Endothelial cell of umbilical vein (primary cell): ENCODE measurements at regions not wholly inside any gene's neighbourhood (a gene's known extent, or its start where the extent isn't known, plus 50 kb on each side); places are given as distances from the start of the nearest gene placed in this dataset.

ENCODE experiments used
- BruUV-seq: library from RNA; stranded (reverse); fragments of 400-500 nt; replicated peaks from 2 replicates; lab custom pipeline; 2021; lab: Mats Ljungman, UMichigan
- CTCF ChIA-PET: fragments of 300-600, 350-600 bp; sonication (Branson Sonifier 250); formaldehyde crosslinking; loops from one replicate; lab custom pipeline; 2021; ENCODE audit warnings: antibody characterized with exemption, inconsistent platforms; lab: Charles Lee
- POLR2A ChIA-PET: fragments of 300-600, 350-600 bp; sonication (Branson Sonifier 250); formaldehyde crosslinking; loops from one replicate; lab custom pipeline; 2021; ENCODE audit warnings: antibody characterized with exemption, inconsistent platforms; lab: Charles Lee
- DNase-seq: peaks from one replicate; pipeline ENCODE4 v3.0.0-alpha.2; 2011; ENCODE audit warnings: low read depth, low spot score
- FAIRE-seq: peaks from 2 replicates; lab custom pipeline; 2011; peaks lifted over from hg19 to GRCh38; lab: Jason Lieb, UNC
- H2AFZ ChIP-seq: 2 replicates; pipeline ENCODE4 v1.6.0; 2012; ENCODE audit warnings: low read depth, low read length, control low read depth, inconsistent platforms
- H3K27ac ChIP-seq: 2 replicates; pipeline ENCODE4 v1.5.1; 2011; ENCODE audit warnings: low read depth, mild to moderate bottlenecking, control low read depth, low read length, moderate library complexity; ENCODE audit not compliant: insufficient read depth
- H3K27me3 ChIP-seq, 2 experiments: 2 replicates each; pipeline versions ENCODE4 v1.6.0 to v1.6.1; 2011; ENCODE audit warnings: low read length in 2 of 2, mixed read lengths in 1 of 2; ENCODE audit not compliant: control insufficient read depth in 2 of 2, insufficient read depth in 2 of 2
- H3K36me3 ChIP-seq, 2 experiments: 2 replicates in 1 of 2; 3 replicates in 1 of 2; pipeline ENCODE4 v1.5.1; 2011; ENCODE audit warnings: low read length in 2 of 2, mild to moderate bottlenecking in 1 of 2, moderate library complexity in 1 of 2; ENCODE audit not compliant: control insufficient read depth in 2 of 2, insufficient read depth in 2 of 2; ENCODE audit errors: extremely low read depth in 1 of 2
- H3K4me1 ChIP-seq: 3 replicates; pipeline ENCODE4 v1.5.1; 2011; ENCODE audit warnings: mild to moderate bottlenecking, low read length; ENCODE audit not compliant: control insufficient read depth, insufficient read depth; ENCODE audit errors: extremely low read depth
- H3K4me2 ChIP-seq: 2 replicates; pipeline ENCODE4 v1.6.1; 2011; ENCODE audit warnings: low read length, control low read depth, mixed read lengths; ENCODE audit not compliant: insufficient read depth
- H3K4me3 ChIP-seq, 3 experiments: fragments of 200-600 bp in 1 of 3; sonication (generic), shearing (Covaris generic) in 1 of 3; replicated peaks in 1 of 3; 2 replicates each; pipeline ENCODE4 v1.5.1; 2011 to 2016; ENCODE audit warnings: control low read depth in 3 of 3, low read length in 3 of 3, mild to moderate bottlenecking in 2 of 3, inconsistent platforms in 1 of 3, low read depth in 1 of 3, moderate library complexity in 1 of 3; ENCODE audit not compliant: insufficient read depth in 1 of 3
- H3K79me2 ChIP-seq: 2 replicates; pipeline ENCODE4 v1.6.0; 2012; ENCODE audit warnings: low read length, inconsistent platforms; ENCODE audit not compliant: control insufficient read depth, insufficient read depth
- H3K9ac ChIP-seq: replicated peaks from 2 replicates; pipeline ENCODE3; 2011; ENCODE audit warnings: low read length, control low read depth; ENCODE audit not compliant: insufficient read depth; ENCODE audit errors: extremely low read depth
- H3K9me1 ChIP-seq: replicated peaks from 3 replicates; pipeline ENCODE4 v1.6.0; 2011; ENCODE audit warnings: mild to moderate bottlenecking, low read length; ENCODE audit not compliant: control insufficient read depth, insufficient read depth; ENCODE audit errors: extremely low read depth
- H3K9me3 ChIP-seq: replicated peaks from 2 replicates; pipeline ENCODE4 v1.5.1; 2012; ENCODE audit warnings: low read length, inconsistent platforms; ENCODE audit not compliant: control insufficient read depth, insufficient read depth
- H4K20me1 ChIP-seq: replicated peaks from 2 replicates; pipeline ENCODE3; 2011; ENCODE audit warnings: mild to moderate bottlenecking, low read length; ENCODE audit not compliant: control insufficient read depth, insufficient read depth; ENCODE audit errors: extremely low read depth
- EZH2 ChIP-seq: IDR thresholded peaks from 2 replicates; pipeline ENCODE4 v1.6.1; 2012; ENCODE audit warnings: borderline replicate concordance, low read depth, mild to moderate bottlenecking, moderate library complexity, low read length, inconsistent platforms; ENCODE audit not compliant: severe bottlenecking
- FOS ChIP-seq: IDR thresholded peaks from 2 replicates; pipeline ENCODE4 v1.6.1; 2011; ENCODE audit warnings: mild to moderate bottlenecking, low read length, moderate library complexity, borderline replicate concordance; ENCODE audit not compliant: insufficient read depth
- GATA2 ChIP-seq: IDR thresholded peaks from 2 replicates; pipeline ENCODE4 v1.7.0; 2011; ENCODE audit warnings: low read depth, mild to moderate bottlenecking, moderate library complexity, mixed read lengths, low read length; ENCODE audit not compliant: insufficient read length, insufficient read depth
- JUN ChIP-seq: IDR thresholded peaks from 2 replicates; pipeline ENCODE4 v1.6.1; 2011; ENCODE audit warnings: borderline replicate concordance, low read depth; ENCODE audit not compliant: insufficient read length, insufficient read depth
- MYC ChIP-seq: IDR thresholded peaks from one replicate; pipeline ENCODE4 v1.6.1; 2011; ENCODE audit warnings: mild to moderate bottlenecking, low read depth, low read length
- POLR2A ChIP-seq: IDR thresholded peaks from 2 replicates; pipeline ENCODE4 v1.6.1; 2012; ENCODE audit warnings: low read depth, mild to moderate bottlenecking, control low read depth, low read length
- POLR2AphosphoS5 ChIP-seq: IDR thresholded peaks from 2 replicates; pipeline ENCODE4 v1.6.1; 2012; ENCODE audit warnings: low read depth, mild to moderate bottlenecking, control low read depth, low read length, moderate library complexity; ENCODE audit not compliant: insufficient read depth
- dilution Hi-C: fragments of 300-500 bp; cut with MboI; formaldehyde crosslinking; loops from one replicate; pipeline ENCODE4 v1.15.0; 2019; ENCODE audit warnings: low sequenced_read_pairs; ENCODE audit not compliant: extremely low pct_ligation_motif_present
- intact Hi-C: fragments of 100-400 bp; cut with micrococcal nuclease; formaldehyde crosslinking; loops from one replicate; pipeline ENCODE4 v1.10.0; 2022
- TF ChIP-seq, protein P1 (sequence below), 2 donors: IDR thresholded peaks; 1 replicate in 1 of 2; 2 replicates in 1 of 2; pipeline ENCODE4 v1.5.1; 2011; ENCODE audit warnings: low read length in 2 of 2, mild to moderate bottlenecking in 2 of 2, moderate library complexity in 2 of 2, control low read depth in 1 of 2, inconsistent platforms in 1 of 2, low read depth in 1 of 2; ENCODE audit not compliant: insufficient read depth in 1 of 2; ENCODE audit errors: extremely low read depth in 1 of 2
- TF ChIP-seq, protein P2 (sequence below): IDR thresholded peaks from 2 replicates; pipeline ENCODE4 v1.6.1; 2011; ENCODE audit not compliant: insufficient read depth, insufficient read length

DNA sequence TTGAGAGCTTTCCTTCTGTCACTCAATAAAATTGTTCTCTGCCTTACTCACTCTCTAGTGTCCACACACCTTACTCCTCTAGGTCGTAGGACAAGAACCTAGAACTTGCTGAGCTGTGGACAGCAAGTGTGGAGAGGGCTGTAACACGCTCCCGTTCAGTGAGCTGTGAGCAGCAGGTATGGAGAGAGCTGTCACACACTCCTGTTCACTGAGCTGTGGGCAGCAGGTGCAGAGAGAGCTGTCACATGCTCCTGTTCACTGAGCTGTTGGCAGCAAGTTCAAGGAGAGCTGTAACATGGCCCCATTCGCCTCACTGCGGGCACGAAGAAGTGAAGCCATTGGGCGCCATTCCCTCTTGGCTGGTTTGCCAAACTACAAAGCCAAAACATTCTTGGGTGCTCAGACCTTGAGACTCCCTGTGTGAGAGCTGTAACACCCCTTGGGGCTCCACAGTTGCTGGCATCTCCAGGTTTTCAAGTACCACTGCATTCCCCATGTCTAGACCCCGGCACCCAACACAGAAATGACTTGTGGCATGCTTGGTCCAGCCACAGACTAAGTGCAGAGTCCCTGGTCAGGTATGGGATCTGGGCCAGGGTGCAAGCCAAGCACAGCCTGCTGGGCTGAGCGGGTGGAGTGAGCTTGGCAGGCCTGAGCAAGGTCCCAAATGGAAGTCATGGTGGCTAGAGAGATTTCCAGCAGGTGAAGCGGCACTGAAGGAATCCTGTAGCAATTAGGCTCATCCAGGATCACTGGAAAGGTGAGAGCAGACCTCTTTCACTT, 608.0 kb upstream of the CDH8 start:
- intact Hi-C loops = no loop called here
- Histone ChIP-seq H4K20me1 (no peaks in the 10 kb centered on the region), H3K4me3 (no peak overlapping the region), H3K9me1 (no peaks in the 10 kb centered on the region), H3K9ac (no peak overlapping the region), H3K27ac (no peak overlapping the region), H3K4me2 (no peak overlapping the region), H3K27me3 (no peaks in the 10 kb centered on the region), H3K4me1 (no peaks in the 10 kb centered on the region), H2AFZ (no peak overlapping the region), H3K79me2 (no peaks in the 10 kb centered on the region), H3K36me3 (no peaks in the 10 kb centered on the region), H3K9me3 (peaks cover 5% of the 10 kb centered on the region)
- DNase-seq (no peak), FAIRE-seq (no peak)
- BruUV-seq = no TSS peak
- TF ChIP-seq GATA2 (no peak), EZH2 (no peak), FOS (no peak), MYC (no peak), JUN (no peak), POLR2A (no peak), POLR2AphosphoS5 (no peak)
- TF ChIP-seq, protein P1, sequence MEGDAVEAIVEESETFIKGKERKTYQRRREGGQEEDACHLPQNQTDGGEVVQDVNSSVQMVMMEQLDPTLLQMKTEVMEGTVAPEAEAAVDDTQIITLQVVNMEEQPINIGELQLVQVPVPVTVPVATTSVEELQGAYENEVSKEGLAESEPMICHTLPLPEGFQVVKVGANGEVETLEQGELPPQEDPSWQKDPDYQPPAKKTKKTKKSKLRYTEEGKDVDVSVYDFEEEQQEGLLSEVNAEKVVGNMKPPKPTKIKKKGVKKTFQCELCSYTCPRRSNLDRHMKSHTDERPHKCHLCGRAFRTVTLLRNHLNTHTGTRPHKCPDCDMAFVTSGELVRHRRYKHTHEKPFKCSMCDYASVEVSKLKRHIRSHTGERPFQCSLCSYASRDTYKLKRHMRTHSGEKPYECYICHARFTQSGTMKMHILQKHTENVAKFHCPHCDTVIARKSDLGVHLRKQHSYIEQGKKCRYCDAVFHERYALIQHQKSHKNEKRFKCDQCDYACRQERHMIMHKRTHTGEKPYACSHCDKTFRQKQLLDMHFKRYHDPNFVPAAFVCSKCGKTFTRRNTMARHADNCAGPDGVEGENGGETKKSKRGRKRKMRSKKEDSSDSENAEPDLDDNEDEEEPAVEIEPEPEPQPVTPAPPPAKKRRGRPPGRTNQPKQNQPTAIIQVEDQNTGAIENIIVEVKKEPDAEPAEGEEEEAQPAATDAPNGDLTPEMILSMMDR (IDR thresholded peaks at IDR 0.05; ENCODE audit: extremely low read depth in 1 of 2, insufficient read depth in 1 of 2, low read depth in 1 of 2, low read length in 2 of 2) = no peak
- TF ChIP-seq, protein P2, sequence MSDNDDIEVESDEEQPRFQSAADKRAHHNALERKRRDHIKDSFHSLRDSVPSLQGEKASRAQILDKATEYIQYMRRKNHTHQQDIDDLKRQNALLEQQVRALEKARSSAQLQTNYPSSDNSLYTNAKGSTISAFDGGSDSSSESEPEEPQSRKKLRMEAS = no peak
- ChIA-PET POLR2A (no interaction called here), CTCF (no interaction called here)
- dilution Hi-C loops = no loop called here
